ENCODE measurements at regions not wholly inside any gene's neighbourhood (a gene's known extent, or its start where the extent isn't known, plus 50 kb on each side); places are given as distances from the start of the nearest gene placed in this dataset.

- no peak for TF ChIP-seq CTCF (IDR thresholded peaks at IDR 0.05)
- H3K27ac ChIP-seq = no peak overlapping the region
- no peaks in the 10 kb centered on the region for H3K36me3 ChIP-seq
- H3K27me3 ChIP-seq = no peaks in the 10 kb centered on the region
- no peaks in the 10 kb centered on the region for H3K9me3 ChIP-seq
- peaks cover 5 to 10% of the 10 kb centered on the region in 2 experiments for H3K4me1 ChIP-seq (ENCODE audit: control insufficient read depth in 1 of 2, insufficient read depth in 1 of 2, low read depth in 1 of 2, low read length in 1 of 2)
- no peak overlapping the region for H3K4me3 ChIP-seq (ENCODE audit: low read depth in 1 of 2, low read length in 1 of 2)
Measured at GRCh38 chr6:81613606-81614005, 138.9 kb downstream of the TENT5A start.

GRCh38 chr6:81612136-81612535 is 140.3 kb downstream of the TENT5A start:
- no peaks in the 10 kb centered on the region for H3K36me3 ChIP-seq
- H3K27ac ChIP-seq = no peak overlapping the region
- no peak overlapping the region for H3K4me3 ChIP-seq (ENCODE audit: low read depth in 1 of 2, low read length in 1 of 2)
- no peak for TF ChIP-seq CTCF (IDR thresholded peaks at IDR 0.05)
- H3K4me1 ChIP-seq (ENCODE audit: control insufficient read depth in 1 of 2, insufficient read depth in 1 of 2, low read depth in 1 of 2, low read length in 1 of 2) = peaks cover 5 to 10% of the 10 kb centered on the region in 2 experiments
- no peaks in the 10 kb centered on the region for H3K9me3 ChIP-seq
- no peaks in the 10 kb centered on the region for H3K27me3 ChIP-seq

DNA sequence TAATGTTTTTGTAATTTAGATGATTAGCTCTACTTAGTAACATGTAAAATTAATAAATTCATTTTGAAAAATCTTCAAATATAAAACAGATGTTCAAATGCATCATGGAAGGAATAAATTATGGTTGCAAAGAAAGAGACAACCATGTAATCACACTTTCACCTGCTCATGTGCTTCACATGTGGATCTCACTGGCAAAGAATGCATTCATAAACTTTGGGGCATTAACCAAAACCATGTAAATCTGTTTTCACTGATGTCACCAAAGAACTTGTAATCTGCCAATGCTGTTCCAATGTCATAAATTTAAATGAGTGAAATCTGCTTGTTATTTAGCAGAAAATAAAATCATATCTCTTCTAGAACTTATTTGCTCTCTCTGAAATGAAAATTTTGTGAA is 142.7 kb downstream of the TENT5A start:
- Histone ChIP-seq H3K36me3 (no peaks in the 10 kb centered on the region), H3K4me3 (ENCODE audit: low read depth in 1 of 2, low read length in 1 of 2) (no peak overlapping the region), H3K4me1 (ENCODE audit: control insufficient read depth in 1 of 2, insufficient read depth in 1 of 2, low read depth in 1 of 2, low read length in 1 of 2) (peaks cover 5 to 10% of the 10 kb centered on the region in 2 experiments), H3K9me3 (no peaks in the 10 kb centered on the region), H3K27ac (no peak overlapping the region), H3K27me3 (no peaks in the 10 kb centered on the region)
- no peak for TF ChIP-seq CTCF (IDR thresholded peaks at IDR 0.05)

- no peaks in the 10 kb centered on the region for H3K9me3 ChIP-seq
- no peaks in the 10 kb centered on the region for H3K36me3 ChIP-seq
- no peaks in the 10 kb centered on the region for H3K27me3 ChIP-seq
- peaks cover 5 to 6% of the 10 kb centered on the region in 2 experiments for H3K4me1 ChIP-seq (ENCODE audit: control insufficient read depth in 1 of 2, insufficient read depth in 1 of 2, low read depth in 1 of 2, low read length in 1 of 2)
- no peak overlapping the region for H3K4me3 ChIP-seq (ENCODE audit: low read depth in 1 of 2, low read length in 1 of 2)
- TF ChIP-seq CTCF (IDR thresholded peaks at IDR 0.05) = no peak
- no peak overlapping the region for H3K27ac ChIP-seq
Measured at GRCh38 chr6:81608776-81609175, 143.7 kb downstream of the TENT5A start.

- no peaks in the 10 kb centered on the region for H3K4me1 ChIP-seq (ENCODE audit: control insufficient read depth in 1 of 2, insufficient read depth in 1 of 2, low read depth in 1 of 2, low read length in 1 of 2)
- H3K27me3 ChIP-seq = no peaks in the 10 kb centered on the region
- no peaks in the 10 kb centered on the region for H3K9me3 ChIP-seq
- no peak for TF ChIP-seq CTCF (IDR thresholded peaks at IDR 0.05)
- no peak overlapping the region for H3K27ac ChIP-seq
- no peak overlapping the region for H3K4me3 ChIP-seq (ENCODE audit: low read depth in 1 of 2, low read length in 1 of 2)
- no peaks in the 10 kb centered on the region for H3K36me3 ChIP-seq
Measured at GRCh38 chr6:81606965-81607381, 145.5 kb downstream of the TENT5A start.

DNA sequence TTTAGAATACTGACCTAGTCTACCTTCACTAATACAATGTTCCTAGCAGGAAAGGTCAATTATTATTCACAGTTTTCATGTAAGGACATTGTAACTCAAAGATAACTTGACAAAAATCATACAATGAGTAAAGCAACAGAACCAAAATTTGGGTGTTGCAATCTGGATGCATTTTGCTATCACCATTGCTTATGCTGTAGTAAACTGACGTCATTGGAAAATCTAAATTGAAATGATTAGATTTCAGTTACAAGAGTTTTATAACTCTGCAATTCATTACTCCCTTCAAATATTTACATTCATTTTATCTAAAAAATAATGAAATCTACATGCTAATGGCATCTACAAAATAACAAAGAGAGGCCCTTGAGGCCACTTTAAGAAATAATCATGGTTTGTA is 147.0 kb downstream of the TENT5A start:
- Histone ChIP-seq H3K4me1 (ENCODE audit: control insufficient read depth in 1 of 2, insufficient read depth in 1 of 2, low read depth in 1 of 2, low read length in 1 of 2) (no peaks in the 10 kb centered on the region), H3K9me3 (no peaks in the 10 kb centered on the region), H3K4me3 (ENCODE audit: low read depth in 1 of 2, low read length in 1 of 2) (no peak overlapping the region), H3K27ac (no peak overlapping the region), H3K27me3 (no peaks in the 10 kb centered on the region), H3K36me3 (no peaks in the 10 kb centered on the region)
- TF ChIP-seq CTCF (IDR thresholded peaks at IDR 0.05) = no peak

All from neutrophil (primary cell).